ENCODE measurements at regions not wholly inside any gene's neighbourhood (a gene's known extent, or its start where the extent isn't known, plus 50 kb on each side); places are given as distances from the start of the nearest gene placed in this dataset.

DNA sequence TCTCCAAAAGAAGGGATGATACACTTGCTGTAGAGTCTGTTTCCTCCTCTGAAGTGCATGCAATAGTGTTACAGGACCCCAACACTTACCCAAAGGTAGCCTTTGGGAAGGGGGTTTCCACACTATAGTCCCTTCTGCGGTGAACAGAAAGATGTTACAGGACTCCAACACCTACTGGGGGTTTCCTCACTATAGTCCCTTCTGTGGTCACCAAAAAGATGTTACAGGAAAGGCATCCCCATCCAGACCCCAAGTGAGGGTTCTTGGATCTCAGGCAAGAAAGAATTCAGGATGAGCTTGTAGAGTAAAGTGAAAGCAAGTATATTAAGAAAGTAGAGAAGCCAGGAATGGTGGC, 69.2 kb upstream of the PIK3CG start:
- TF ChIP-seq, protein P1, sequence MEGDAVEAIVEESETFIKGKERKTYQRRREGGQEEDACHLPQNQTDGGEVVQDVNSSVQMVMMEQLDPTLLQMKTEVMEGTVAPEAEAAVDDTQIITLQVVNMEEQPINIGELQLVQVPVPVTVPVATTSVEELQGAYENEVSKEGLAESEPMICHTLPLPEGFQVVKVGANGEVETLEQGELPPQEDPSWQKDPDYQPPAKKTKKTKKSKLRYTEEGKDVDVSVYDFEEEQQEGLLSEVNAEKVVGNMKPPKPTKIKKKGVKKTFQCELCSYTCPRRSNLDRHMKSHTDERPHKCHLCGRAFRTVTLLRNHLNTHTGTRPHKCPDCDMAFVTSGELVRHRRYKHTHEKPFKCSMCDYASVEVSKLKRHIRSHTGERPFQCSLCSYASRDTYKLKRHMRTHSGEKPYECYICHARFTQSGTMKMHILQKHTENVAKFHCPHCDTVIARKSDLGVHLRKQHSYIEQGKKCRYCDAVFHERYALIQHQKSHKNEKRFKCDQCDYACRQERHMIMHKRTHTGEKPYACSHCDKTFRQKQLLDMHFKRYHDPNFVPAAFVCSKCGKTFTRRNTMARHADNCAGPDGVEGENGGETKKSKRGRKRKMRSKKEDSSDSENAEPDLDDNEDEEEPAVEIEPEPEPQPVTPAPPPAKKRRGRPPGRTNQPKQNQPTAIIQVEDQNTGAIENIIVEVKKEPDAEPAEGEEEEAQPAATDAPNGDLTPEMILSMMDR (conservative IDR thresholded peaks at IDR 0.05): no peak
- no peak overlapping the region for H3K9ac ChIP-seq (ENCODE audit: extremely low read depth, low read length, poor library complexity, severe bottlenecking)
- H3K9me3 ChIP-seq (ENCODE audit: control insufficient read depth, low read length): peaks cover 30% of the 10 kb centered on the region
- Mint-ChIP-seq H3K27ac (no peak overlapping the region), H3K4me1 (no peaks in the 10 kb centered on the region), H3K4me3 (no peak overlapping the region), H3K27me3 (ENCODE audit: insufficient read depth) (peaks cover 9% of the 10 kb centered on the region), H3K9me3 (peaks cover 27% of the 10 kb centered on the region), H3K36me3 (ENCODE audit: low read depth) (no peaks in the 10 kb centered on the region)
- DNase-seq: no peak
- H3K4me3 ChIP-seq (ENCODE audit: low read length): no peak overlapping the region
- H3K27me3 ChIP-seq (ENCODE audit: control insufficient read depth, insufficient read depth, low read length, poor library complexity, severe bottlenecking): no peaks in the 10 kb centered on the region
- no peaks in the 10 kb centered on the region for H3K36me3 ChIP-seq (ENCODE audit: control insufficient read depth, insufficient read depth, low read length)
- H3K4me1 ChIP-seq (ENCODE audit: control insufficient read depth, insufficient read depth, low read length): no peaks in the 10 kb centered on the region
- WGBS, 2 experiments (ENCODE audit: insufficient coverage in 1 of 2, insufficient read length in 1 of 2): 20 to 55% methylated on average over 1 of the region's 1 CpG
- H3K27ac ChIP-seq (ENCODE audit: low read depth, low read length): no peak overlapping the region

DNA sequence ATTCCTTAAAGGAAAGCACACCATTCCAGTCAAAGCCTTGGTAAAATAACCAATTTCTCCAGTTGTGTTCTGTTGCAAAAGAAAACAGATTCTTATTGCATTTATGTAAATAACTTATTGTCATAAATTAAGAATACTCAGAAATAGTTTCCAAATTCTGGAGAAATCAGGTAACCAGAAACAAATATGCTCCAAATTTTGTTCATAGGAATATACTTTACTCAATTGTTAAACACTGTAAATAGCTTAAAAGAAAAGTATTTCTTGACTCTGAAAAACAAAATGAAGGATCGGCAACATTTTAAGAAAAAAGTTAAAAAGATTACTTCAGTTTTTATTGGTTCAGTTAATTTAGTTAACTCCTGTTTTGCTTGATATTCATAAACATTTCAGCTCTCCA, 67.1 kb upstream of the PIK3CG start:
- TF ChIP-seq, protein P1 (conservative IDR thresholded peaks at IDR 0.05): no peak
- Histone ChIP-seq H3K36me3 (ENCODE audit: control insufficient read depth, insufficient read depth, low read length) (no peaks in the 10 kb centered on the region), H3K9me3 (ENCODE audit: control insufficient read depth, low read length) (peaks cover 30% of the 10 kb centered on the region), H3K4me1 (ENCODE audit: control insufficient read depth, insufficient read depth, low read length) (no peaks in the 10 kb centered on the region), H3K27me3 (ENCODE audit: control insufficient read depth, insufficient read depth, low read length, poor library complexity, severe bottlenecking) (no peaks in the 10 kb centered on the region), H3K9ac (ENCODE audit: extremely low read depth, low read length, poor library complexity, severe bottlenecking) (no peak overlapping the region), H3K4me3 (ENCODE audit: low read length) (no peak overlapping the region), H3K27ac (ENCODE audit: low read depth, low read length) (no peak overlapping the region)
- Mint-ChIP-seq H3K27me3 (ENCODE audit: insufficient read depth) (peaks cover 9% of the 10 kb centered on the region), H3K4me1 (no peaks in the 10 kb centered on the region), H3K36me3 (ENCODE audit: low read depth) (no peaks in the 10 kb centered on the region), H3K27ac (no peak overlapping the region), H3K4me3 (no peak overlapping the region), H3K9me3 (peaks cover 27% of the 10 kb centered on the region)
- DNase-seq: no peak
- WGBS, 2 experiments (ENCODE audit: insufficient coverage in 1 of 2, insufficient read length in 1 of 2): 89% methylated on average over 1 of the region's 1 CpG; no CpG with 5 or more reads in 1 of the 2 experiments

DNA sequence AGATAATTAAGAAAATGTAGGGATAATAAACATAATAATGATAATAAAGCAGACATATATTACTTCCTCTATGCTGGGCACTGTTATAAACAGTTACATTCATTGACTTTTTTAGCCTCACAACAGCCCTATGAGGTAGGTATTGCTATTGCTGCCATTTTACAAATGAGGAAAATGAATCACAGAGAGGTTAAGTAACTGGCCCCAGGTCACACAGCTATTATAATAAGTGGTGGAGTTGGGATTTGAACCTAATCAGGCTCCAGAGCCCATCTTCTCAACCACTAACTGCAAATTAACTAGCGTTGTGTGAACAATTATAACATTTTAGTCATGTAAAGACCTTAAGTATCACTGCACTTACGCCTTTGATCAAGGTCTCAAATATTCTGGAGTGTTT, 62.5 kb upstream of the PIK3CG start:
- TF ChIP-seq, protein P1 (conservative IDR thresholded peaks at IDR 0.05): no peak
- no peak overlapping the region for H3K4me3 Mint-ChIP-seq
- no peak for DNase-seq
- H3K4me1 Mint-ChIP-seq: peaks cover 8% of the 10 kb centered on the region
- no peak overlapping the region for H3K9ac ChIP-seq (ENCODE audit: extremely low read depth, low read length, poor library complexity, severe bottlenecking)
- H3K4me1 ChIP-seq (ENCODE audit: control insufficient read depth, insufficient read depth, low read length): no peaks in the 10 kb centered on the region
- H3K36me3 ChIP-seq (ENCODE audit: control insufficient read depth, insufficient read depth, low read length): no peaks in the 10 kb centered on the region
- H3K27ac ChIP-seq (ENCODE audit: low read depth, low read length): no peak overlapping the region
- H3K27me3 Mint-ChIP-seq (ENCODE audit: insufficient read depth): peaks cover 12% of the 10 kb centered on the region
- H3K9me3 ChIP-seq (ENCODE audit: control insufficient read depth, low read length): peaks cover 21% of the 10 kb centered on the region
- H3K27ac Mint-ChIP-seq: no peak overlapping the region
- H3K9me3 Mint-ChIP-seq: peaks cover 18% of the 10 kb centered on the region
- no peaks in the 10 kb centered on the region for H3K36me3 Mint-ChIP-seq (ENCODE audit: low read depth)
- WGBS, 2 experiments (ENCODE audit: insufficient coverage in 1 of 2, insufficient read length in 1 of 2): 85 to 96% methylated on average over 2 of the region's 2 CpGs
- no peaks in the 10 kb centered on the region for H3K27me3 ChIP-seq (ENCODE audit: control insufficient read depth, insufficient read depth, low read length, poor library complexity, severe bottlenecking)
- H3K4me3 ChIP-seq (ENCODE audit: low read length): no peak overlapping the region
